Choroid plexus epithelial cell (primary cell): ENCODE measurements at regions not wholly inside any gene's neighbourhood (a gene's known extent, or its start where the extent isn't known, plus 50 kb on each side); places are given as distances from the start of the nearest gene placed in this dataset.
"Not testable (repeated sequence)": the region's sequence is repeated elsewhere in the genome, so short reads cannot be mapped to it uniquely, and the experiment has no call there.

ENCODE experiments used
- DNase-seq: peaks from one replicate; pipeline ENCODE4 v3.0.0-alpha.2; 2010; ENCODE audit warnings: low read depth
- H3K4me3 ChIP-seq: 2 replicates; pipeline ENCODE4 v1.5.1; 2011; ENCODE audit warnings: low read depth, mild to moderate bottlenecking, control low read depth, low read length, moderate library complexity
- CTCF ChIP-seq: conservative IDR thresholded peaks from 2 replicates; pipeline ENCODE4 v1.5.1; 2011; ENCODE audit warnings: low read depth, mild to moderate bottlenecking, control low read depth, inconsistent platforms, low read length, moderate library complexity

- H3K4me3 ChIP-seq, result no peak overlapping the region
- TF ChIP-seq CTCF, result no peak
- DNase-seq, result no peak
These were observed 128.2 kb upstream of the RASEF start for GRCh38 chr9:83191154-83191553.

GRCh38 chr9:83189026-83189425 lies 126.1 kb upstream of the RASEF start:
- H3K4me3 ChIP-seq, DNase-seq: not testable (repeated sequence)

GRCh38 chr9:83188277-83188676 lies 125.3 kb upstream of the RASEF start:
- TF ChIP-seq CTCF, result no peak
- DNase-seq, result no peak
- H3K4me3 ChIP-seq, result no peak overlapping the region

GRCh38 chr9:83186155-83186737 lies 123.3 kb upstream of the RASEF start:
- TF ChIP-seq CTCF, result no peak
- no peak overlapping the region for H3K4me3 ChIP-seq
- DNase-seq, result no peak

- H3K4me3 ChIP-seq, result no peak overlapping the region
- DNase-seq, result no peak
- no peak for TF ChIP-seq CTCF
These were observed 122.7 kb upstream of the RASEF start for GRCh38 chr9:83185488-83186154.

- no peak for DNase-seq
- no peak for TF ChIP-seq CTCF
- no peak overlapping the region for H3K4me3 ChIP-seq
These were observed 120.7 kb upstream of the RASEF start for GRCh38 chr9:83183621-83184020.

GRCh38 chr9:83182071-83182470 lies 119.1 kb upstream of the RASEF start:
- H3K4me3 ChIP-seq, result no peak overlapping the region
- DNase-seq, result no peak
- no peak for TF ChIP-seq CTCF
